T-helper 9 cell (primary cell): ENCODE measurements at regions not wholly inside any gene's neighbourhood (a gene's known extent, or its start where the extent isn't known, plus 50 kb on each side); places are given as distances from the start of the nearest gene placed in this dataset.

Experiments
- DNase-seq: peaks from one replicate; pipeline ENCODE4 v3.0.0-alpha.2; 2020

GRCh38 chr6:147823936-147824335 is 315.4 kb downstream of the SAMD5 start:
- DNase-seq: no peak

GRCh38 chr6:147825848-147826247 is 317.4 kb downstream of the SAMD5 start:
- no peak for DNase-seq

DNA sequence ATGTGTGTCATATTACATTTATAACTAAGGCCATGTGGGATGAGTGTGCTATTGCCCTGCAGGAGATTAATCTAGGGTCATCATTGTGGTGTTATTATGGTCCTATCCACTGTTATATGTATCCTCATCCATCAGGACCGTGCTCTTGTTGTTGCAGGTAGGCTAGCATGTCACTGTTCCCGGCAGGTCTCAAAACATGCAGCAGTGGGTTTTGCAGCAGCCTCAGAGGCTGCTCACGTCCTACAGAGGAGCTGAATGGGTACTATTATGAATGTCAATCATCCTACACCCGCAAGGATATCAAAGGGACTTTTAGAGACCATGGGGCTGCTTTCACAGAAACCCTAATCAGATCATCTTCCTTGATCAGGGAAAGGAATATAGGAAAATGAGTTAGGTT is 318.2 kb downstream of the SAMD5 start:
- DNase-seq: no peak

GRCh38 chr6:147829418-147829817 is 320.9 kb downstream of the SAMD5 start:
- no peak for DNase-seq

GRCh38 chr6:147829835-147830234 is 321.3 kb downstream of the SAMD5 start:
- DNase-seq: no peak

- no peak for DNase-seq
Measured at GRCh38 chr6:147831356-147831755, 322.9 kb downstream of the SAMD5 start.

DNA sequence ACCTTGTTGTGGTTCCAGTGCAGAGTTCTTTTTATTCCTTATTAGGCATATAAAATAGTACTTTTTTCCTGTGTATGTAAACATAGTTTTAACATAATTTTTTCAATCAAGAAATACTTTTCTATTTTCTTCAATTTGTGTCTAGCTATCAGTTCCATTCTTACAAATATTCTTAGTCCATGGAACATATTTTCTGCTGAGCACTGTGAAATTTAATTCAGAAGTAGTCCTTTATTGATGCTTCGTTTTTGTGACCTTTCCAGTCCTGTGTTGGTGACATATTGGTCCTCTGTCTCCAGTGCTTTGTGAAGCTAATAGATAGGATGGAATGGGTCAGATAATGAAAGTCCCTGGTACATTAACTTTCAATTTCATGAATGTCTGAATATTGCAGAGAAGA is 325.1 kb downstream of the SAMD5 start:
- DNase-seq: no peak

DNA sequence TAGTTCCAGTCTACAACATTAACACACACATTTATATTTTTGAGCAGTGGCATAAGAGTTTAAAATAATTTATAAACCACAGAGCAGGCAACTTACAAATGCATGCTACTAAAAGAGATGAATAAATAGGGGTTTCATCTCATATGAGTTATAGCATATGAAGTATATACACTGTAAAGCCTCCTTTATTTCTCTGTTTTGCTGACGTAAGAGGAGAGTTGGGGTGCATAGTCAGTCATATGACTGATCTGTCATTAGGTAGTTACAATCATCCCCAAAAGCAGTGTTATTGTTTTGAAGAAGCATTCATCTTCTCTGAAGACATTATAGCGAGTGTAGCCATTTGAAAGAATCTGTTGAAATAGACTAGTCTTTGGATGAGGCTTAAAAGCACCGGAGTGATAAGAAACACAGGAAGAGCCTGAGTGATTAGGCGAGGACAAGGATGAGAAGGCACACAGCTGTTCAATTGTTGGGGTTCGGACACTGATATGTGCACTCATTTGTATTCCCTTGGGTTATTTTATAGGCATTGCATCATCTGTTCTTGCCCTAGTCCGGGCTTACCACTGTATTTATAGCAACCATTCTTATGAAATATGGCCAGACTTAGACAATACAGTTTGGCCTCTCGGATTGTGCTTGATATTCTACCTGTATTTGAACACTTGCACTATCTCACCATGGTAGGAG is 325.7 kb downstream of the SAMD5 start:
- DNase-seq: no peak

DNA sequence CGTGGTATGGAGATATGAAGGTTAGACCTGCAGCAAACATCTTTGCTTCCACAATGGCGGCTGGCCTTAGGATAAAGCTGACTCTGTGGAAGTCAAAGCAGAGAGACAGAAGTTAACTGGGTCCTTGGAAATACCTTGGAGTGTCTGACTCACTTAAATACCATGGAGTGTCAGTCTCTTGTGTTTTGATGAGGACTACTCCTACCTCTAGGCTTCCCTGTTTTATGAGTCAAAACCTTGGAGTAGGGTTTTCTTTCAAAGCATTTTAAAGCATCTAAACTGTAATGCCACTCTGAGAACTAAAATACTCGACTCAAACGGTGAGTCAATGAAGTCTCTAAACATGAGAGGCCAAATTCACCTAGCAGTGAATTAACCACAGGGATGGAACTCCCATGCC is 329.1 kb downstream of the SAMD5 start:
- DNase-seq: no peak

DNA sequence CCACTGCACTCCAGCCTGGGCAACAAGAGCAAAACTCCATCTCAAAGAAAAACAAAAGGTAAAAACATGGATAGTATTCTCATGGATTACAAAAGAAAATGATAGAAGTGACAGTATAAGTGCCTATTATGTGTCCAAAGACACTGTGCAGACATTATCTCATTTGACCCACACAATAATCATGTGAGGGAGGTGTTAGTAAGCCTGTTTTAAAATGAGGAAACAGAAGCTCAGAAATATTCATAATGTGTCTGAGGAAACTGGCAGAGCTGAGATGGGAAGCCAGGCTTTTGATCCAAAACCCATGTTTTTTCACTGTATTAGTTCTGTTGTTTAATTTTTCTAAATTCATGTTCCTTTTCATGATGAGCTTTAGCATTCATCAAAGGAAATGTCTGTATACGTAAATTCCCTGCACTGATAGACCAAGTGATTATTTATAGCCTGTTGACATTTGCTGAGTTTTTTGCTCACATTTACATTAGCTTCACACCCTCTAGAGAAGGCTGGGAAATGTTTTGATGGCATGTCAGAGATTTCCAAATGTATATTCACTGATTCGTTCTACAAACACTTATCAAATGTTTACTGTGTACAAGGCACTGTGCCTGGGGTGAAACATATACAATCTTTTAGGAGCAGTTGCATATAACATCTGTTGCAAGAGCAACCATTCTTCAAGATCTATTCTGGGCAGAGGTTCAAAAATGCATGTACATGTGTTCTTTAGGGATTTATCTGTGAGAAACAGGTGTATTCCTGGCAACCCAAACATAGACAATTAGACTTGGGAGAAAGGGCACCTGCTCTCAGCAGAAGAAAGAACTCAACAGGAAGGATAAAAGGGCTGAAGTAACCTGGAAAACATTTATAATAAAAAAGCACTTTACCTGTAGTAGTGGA is 331.5 kb downstream of the SAMD5 start:
- DNase-seq: no peak

DNA sequence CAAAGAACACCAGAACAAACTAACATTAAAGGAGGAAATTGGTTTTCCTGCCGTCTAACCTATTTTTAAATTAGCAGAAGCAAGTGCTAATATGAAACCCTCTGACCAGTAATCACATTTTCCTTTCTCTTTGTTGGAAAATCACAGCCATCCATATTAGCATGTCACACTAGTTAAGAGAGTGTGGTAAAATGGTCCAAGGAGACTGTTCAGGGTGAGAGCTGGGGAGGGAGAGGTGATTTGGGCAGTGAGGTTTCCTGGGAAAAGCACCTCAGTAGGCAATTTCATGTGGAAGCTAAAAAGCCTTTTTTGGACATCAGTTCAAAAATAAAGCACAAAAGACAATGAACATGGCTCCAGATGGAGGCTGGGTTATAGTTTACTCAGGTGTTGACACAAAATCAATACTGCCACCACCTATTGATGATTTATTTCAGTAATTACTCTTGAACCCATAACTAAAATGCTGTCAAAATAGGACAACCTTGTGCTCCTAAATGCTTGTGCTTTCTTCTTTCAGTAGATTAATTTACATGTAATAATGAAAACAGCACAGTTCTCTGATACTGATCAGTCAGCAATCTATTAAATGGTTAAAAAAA is 333.2 kb downstream of the SAMD5 start:
- no peak for DNase-seq

GRCh38 chr6:147849401-147850330 is 341.2 kb downstream of the SAMD5 start:
- no peak for DNase-seq

- DNase-seq: no peak
Measured at GRCh38 chr6:147852772-147853171, 344.3 kb downstream of the SAMD5 start.

DNA sequence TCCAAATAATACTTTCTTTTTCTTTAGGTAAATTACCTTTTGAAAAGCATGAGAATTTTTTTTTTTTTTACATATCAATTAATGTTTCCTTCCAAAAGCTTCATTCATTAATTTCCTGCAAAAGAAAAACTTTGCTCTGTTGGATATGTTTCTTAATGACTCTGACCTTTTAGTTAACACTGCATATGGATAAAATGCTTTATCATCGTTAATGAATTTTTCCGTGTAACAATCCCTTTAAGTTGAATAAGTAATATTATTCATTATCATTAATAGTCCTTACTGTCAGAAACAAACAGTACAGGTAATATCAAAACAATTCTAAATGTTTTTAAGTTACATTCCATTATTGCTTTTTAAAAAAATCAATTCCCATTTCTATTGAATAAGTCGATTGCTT is 345.1 kb downstream of the SAMD5 start:
- no peak for DNase-seq

DNA sequence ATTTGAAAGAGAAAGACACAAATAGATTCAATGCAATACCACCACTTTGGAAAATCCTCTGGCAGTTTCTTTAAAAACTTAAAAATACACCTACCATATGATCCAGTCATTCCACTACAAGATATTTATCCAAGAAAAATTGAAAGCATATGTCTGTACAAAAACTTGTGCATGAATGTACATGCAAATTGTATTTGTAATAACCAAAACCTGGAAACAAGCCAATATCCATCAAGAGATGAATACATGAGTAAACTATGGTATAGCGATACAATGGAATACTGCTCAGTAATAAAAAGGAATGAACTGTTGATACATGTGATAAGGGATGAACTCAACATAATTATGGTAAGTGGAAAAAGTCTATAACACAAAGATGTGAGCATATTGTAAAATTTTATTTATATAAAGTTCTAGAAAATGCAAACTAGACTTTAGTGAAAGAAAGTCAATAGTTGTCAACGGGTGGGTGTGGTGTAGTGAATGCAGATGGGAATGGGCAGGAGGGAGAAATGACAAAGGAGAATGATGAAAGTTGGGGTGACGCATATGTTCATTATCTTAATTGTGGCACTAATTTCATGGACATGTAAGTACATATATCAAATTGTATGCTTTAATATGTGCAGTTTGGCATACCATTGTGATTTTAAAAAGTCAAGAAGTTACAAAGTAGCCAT is 347.5 kb downstream of the SAMD5 start:
- no peak for DNase-seq

DNA sequence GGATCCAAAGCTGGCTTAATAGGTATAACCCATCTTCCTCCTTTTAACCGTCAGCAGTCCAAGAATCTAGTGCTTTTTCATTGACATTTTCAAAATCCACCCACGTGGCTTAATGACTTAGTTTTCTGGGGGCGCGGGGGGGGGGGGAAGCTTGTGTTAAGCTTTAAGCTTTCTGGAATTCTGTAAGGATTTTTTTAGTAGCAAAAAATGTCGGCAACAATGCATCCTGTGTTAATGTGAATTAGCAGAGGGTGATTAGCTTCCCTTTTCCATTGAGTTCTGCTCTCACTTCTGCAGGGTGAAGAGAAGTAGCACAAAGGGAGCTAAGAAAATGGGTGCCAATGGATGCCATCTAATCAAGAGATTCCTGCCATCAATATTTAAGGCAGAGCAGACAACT is 348.2 kb downstream of the SAMD5 start:
- DNase-seq: no peak

- no peak for DNase-seq
Measured at GRCh38 chr6:147858421-147858820, 349.9 kb downstream of the SAMD5 start.

DNA sequence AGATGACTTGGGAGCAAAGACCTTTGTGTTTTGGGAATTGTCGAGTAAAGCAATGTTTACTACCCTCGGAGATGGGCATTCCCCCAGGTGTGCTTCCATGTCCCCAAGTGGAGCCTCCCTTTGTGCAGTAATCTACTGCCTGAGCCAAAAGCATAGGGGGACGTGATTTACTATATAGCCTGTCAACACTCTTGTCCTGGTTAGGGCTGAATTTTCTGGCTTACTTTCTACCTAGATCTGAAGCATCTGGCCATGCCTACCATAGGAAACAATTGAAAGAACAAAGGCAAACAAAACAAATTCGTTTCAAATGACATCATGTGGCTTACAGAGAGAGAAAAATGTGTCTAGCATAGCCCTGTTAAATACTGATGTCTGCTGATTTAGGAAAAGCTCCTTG is 350.6 kb downstream of the SAMD5 start:
- DNase-seq: no peak

DNA sequence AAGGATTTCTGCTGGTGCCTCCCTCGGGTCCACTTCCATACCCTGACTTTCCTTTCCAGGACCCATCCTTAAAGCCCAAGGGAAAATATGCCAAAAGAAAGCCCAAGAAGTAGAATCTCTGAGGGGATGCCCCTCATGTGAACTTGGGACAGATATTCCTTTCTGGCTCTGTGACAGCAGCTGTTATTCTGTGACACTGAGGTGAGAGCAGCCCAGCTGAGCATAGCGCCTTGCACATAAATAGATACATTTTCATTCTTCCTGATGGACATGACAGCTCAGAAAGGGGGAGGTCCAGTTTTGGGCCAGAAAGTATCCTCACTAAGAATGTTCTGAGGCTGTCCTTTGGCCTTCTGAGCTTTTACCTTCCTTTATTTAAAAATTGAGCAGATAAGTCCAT is 353.2 kb downstream of the SAMD5 start:
- DNase-seq: no peak

DNA sequence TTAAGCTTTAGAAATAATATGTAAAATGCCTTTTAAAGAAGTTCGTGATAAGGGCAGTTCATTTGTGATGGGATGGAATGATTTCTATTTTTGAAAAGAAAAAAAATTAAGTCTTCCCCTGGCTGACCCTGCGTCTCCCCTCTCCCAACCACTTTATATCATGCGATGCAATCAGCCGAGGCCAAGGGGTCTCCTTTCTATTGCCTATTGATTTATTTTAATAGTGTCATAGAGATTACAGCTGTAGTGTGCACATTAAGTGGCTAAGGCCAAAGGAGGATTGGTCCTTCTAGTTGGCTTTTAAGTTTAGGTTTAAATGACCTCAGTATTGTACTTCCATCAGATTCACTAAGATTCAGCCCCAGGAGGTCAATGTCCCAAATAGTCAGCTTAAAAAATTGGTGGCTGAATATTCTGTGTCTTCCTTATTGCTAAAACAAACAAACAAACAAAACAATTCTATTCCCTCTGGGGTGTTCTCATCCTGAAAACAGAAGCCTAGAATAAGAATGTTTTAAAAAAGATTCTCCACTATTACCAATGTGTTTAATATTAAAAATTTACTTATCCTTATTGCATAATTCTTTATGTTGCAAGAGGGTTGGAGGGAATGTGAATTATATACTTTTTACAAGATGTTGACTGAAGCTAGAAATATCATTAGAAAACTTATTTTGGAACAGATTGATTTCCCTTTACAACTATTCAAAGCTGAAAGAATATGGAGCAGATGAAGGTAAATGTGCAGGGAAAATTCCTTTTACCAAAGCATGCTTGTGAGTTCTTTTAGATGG is 359.1 kb downstream of the SAMD5 start:
- DNase-seq: no peak
